Hepatocyte (in vitro differentiated cells): ENCODE measurements at regions not wholly inside any gene's neighbourhood (a gene's known extent, or its start where the extent isn't known, plus 50 kb on each side); places are given as distances from the start of the nearest gene placed in this dataset.
"Not testable (repeated sequence)": the region's sequence is repeated elsewhere in the genome, so short reads cannot be mapped to it uniquely, and the experiment has no call there.

Experiments
- EZH2 ChIP-seq: fragments of 200-600 bp; sonication (generic); IDR thresholded peaks from 2 replicates; pipeline ENCODE4 v1.6.1; 2016; ENCODE audit warnings: antibody characterized with exemption, mild to moderate bottlenecking, borderline replicate concordance
- EZH2phosphoT487 ChIP-seq: fragments of 200-600 bp; sonication (generic); IDR thresholded peaks from one replicate; pipeline ENCODE4 v1.6.1; 2018; ENCODE audit warnings: antibody characterized with exemption, mild to moderate bottlenecking, low read depth, moderate library complexity; ENCODE audit not compliant: unreplicated experiment, severe bottlenecking
- TF ChIP-seq, protein P1 (sequence below): fragments of 200-600 bp; sonication (generic); IDR thresholded peaks from 2 replicates; pipeline ENCODE4 v1.5.1; 2016; ENCODE audit warnings: antibody characterized with exemption, mild to moderate bottlenecking; ENCODE audit not compliant: poor library complexity

DNA sequence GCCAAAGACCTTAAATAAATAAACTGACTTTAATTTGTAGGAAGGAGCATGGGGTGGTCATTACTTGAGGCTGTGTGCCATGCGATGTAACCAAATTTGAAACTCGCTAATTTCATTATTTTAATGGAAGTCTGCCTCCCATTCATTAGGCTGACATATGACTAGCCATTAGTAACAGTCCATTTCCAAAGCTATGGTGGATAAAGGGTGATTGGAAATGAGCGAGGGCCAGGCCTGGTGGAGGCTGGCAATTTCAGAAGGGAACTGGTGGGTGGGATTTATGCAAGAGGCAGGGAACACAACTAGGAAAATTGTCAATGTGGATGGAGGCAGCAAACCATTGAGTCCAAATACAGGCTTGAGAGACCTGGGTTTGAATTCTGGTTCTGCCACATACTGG is 157.2 kb downstream of the NPIPA7 start:
- TF ChIP-seq, protein P1, sequence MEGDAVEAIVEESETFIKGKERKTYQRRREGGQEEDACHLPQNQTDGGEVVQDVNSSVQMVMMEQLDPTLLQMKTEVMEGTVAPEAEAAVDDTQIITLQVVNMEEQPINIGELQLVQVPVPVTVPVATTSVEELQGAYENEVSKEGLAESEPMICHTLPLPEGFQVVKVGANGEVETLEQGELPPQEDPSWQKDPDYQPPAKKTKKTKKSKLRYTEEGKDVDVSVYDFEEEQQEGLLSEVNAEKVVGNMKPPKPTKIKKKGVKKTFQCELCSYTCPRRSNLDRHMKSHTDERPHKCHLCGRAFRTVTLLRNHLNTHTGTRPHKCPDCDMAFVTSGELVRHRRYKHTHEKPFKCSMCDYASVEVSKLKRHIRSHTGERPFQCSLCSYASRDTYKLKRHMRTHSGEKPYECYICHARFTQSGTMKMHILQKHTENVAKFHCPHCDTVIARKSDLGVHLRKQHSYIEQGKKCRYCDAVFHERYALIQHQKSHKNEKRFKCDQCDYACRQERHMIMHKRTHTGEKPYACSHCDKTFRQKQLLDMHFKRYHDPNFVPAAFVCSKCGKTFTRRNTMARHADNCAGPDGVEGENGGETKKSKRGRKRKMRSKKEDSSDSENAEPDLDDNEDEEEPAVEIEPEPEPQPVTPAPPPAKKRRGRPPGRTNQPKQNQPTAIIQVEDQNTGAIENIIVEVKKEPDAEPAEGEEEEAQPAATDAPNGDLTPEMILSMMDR = not testable (repeated sequence)
- TF ChIP-seq EZH2phosphoT487, EZH2: not testable (repeated sequence)
